Stomach (tissue), 8 donors: ENCODE measurements at regions not wholly inside any gene's neighbourhood (a gene's known extent, or its start where the extent isn't known, plus 50 kb on each side); places are given as distances from the start of the nearest gene placed in this dataset.
A peak's percentile ranks its signal among the peaks of the same experiment; 100 is the strongest.

Experiments used
- DNase-seq, 2 donors: peaks; one replicate each; pipeline versions ENCODE4 v3.0.0 to v3.0.0-alpha.2; 2013 to 2019
- H3K27ac ChIP-seq, 5 donors: fragments of 200-600 bp in 4 of 5; sonication (generic) in 4 of 5; one replicate each; pipeline ENCODE4 v1.5.1; 2013 to 2019; ENCODE audit warnings: mild to moderate bottlenecking in 1 of 5, moderate library complexity in 1 of 5
- H3K27me3 ChIP-seq, 3 donors: fragments of 200-600 bp; sonication (generic); one replicate each; pipeline ENCODE4 v1.5.1; 2017 to 2019; ENCODE audit warnings: mixed run types in 1 of 3
- H3K36me3 ChIP-seq, 4 donors: fragments of 200-600 bp; sonication (generic); 1 replicate in 3 of 4; 2 replicates in 1 of 4; pipeline ENCODE4 v1.5.1; 2016 to 2019
- H3K4me1 ChIP-seq, 4 donors: fragments of 200-600 bp; sonication (generic); one replicate each; pipeline ENCODE4 v1.5.1; 2016 to 2019
- H3K4me3 ChIP-seq, 4 donors: fragments of 200-600 bp; sonication (generic) in 3 of 4; one replicate each; pipeline ENCODE4 v1.5.1; 2016 to 2019; ENCODE audit warnings: mild to moderate bottlenecking in 1 of 4
- H3K9me3 ChIP-seq, 4 donors: fragments of 200-600 bp; sonication (generic); one replicate each; pipeline ENCODE4 v1.5.1; 2016 to 2019
- EP300 ChIP-seq: sonication (generic); formaldehyde crosslinking; IDR thresholded peaks from one replicate; pipeline ENCODE4 v1.6.1; 2017; ENCODE audit warnings: antibody characterized with exemption
- POLR2A ChIP-seq, 4 donors: fragments of 450-650 bp; IDR thresholded peaks; one replicate each; pipeline ENCODE4 v1.6.1; 2016; ENCODE audit warnings: antibody characterized with exemption in 4 of 4, control low read depth in 2 of 4, mild to moderate bottlenecking in 1 of 4, moderate library complexity in 1 of 4
- POLR2AphosphoS5 ChIP-seq, 3 donors: sonication (generic); formaldehyde crosslinking; IDR thresholded peaks; one replicate each; pipeline ENCODE4 v1.6.1; 2016; ENCODE audit warnings: antibody characterized with exemption in 3 of 3
- WGBS, 5 donors: extraction: QIAGEN DNeasy Blood & Tissue Kit in 3 of 5; methylation state at CpG; one replicate each; pipeline versions ENCODE4 v1.1.5 to v1.1.7; 2013 to 2018; 5-methylcytosine and 5-hydroxymethylcytosine counted together
- intact Hi-C: fragments of 100-400 bp; cut with DNase I; formaldehyde crosslinking; loops from one replicate; pipeline ENCODE4 v1.15.1; 2023; ENCODE audit warnings: low total_unique reads
- TF ChIP-seq, protein P1 (sequence below), 7 experiments: fragments of 450-650 bp in 4 of 7; fragments of 200-600 bp in 3 of 7; sonication (generic) in 3 of 7; IDR thresholded peaks; one replicate each; pipeline ENCODE4 v1.5.1; 2016 to 2019; ENCODE audit warnings: antibody characterized with exemption in 7 of 7, control low read depth in 2 of 7, mild to moderate bottlenecking in 1 of 7
- donor health status: healthy with polysubstance abuse.
- donor health status: Bipolar disorder and iron deficiency.
- donor health status: healthy.

- Histone ChIP-seq H3K9me3 (no peaks in the 10 kb centered on the region), H3K36me3 (no peaks in the 10 kb centered on the region), H3K4me3 (no peak overlapping the region), H3K27ac (peak overlapping the region in 3 of 5 donors; percentile 4 to 64 (median 40)), H3K4me1 (no peaks in the 10 kb centered on the region), H3K27me3 (no peaks in the 10 kb centered on the region)
- WGBS, 5 donors = 71 to 86% (median 81%) methylated on average over 6 of the region's 6 CpGs
- DNase-seq = peak in 1 of 2 donors; percentile 69
- intact Hi-C loops = no loop called here
- TF ChIP-seq POLR2AphosphoS5 (IDR thresholded peaks at IDR 0.05) = peak in 1 of 3 donors; percentile 24
- no peak for TF ChIP-seq EP300
- TF ChIP-seq POLR2A (IDR thresholded peaks at IDR 0.05) = no peak
- TF ChIP-seq, protein P1, sequence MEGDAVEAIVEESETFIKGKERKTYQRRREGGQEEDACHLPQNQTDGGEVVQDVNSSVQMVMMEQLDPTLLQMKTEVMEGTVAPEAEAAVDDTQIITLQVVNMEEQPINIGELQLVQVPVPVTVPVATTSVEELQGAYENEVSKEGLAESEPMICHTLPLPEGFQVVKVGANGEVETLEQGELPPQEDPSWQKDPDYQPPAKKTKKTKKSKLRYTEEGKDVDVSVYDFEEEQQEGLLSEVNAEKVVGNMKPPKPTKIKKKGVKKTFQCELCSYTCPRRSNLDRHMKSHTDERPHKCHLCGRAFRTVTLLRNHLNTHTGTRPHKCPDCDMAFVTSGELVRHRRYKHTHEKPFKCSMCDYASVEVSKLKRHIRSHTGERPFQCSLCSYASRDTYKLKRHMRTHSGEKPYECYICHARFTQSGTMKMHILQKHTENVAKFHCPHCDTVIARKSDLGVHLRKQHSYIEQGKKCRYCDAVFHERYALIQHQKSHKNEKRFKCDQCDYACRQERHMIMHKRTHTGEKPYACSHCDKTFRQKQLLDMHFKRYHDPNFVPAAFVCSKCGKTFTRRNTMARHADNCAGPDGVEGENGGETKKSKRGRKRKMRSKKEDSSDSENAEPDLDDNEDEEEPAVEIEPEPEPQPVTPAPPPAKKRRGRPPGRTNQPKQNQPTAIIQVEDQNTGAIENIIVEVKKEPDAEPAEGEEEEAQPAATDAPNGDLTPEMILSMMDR (IDR thresholded peaks at IDR 0.05) = no peak
Observed at GRCh38 chr4:13174001-13174400, 310.1 kb downstream of the RAB28 start.

DNA sequence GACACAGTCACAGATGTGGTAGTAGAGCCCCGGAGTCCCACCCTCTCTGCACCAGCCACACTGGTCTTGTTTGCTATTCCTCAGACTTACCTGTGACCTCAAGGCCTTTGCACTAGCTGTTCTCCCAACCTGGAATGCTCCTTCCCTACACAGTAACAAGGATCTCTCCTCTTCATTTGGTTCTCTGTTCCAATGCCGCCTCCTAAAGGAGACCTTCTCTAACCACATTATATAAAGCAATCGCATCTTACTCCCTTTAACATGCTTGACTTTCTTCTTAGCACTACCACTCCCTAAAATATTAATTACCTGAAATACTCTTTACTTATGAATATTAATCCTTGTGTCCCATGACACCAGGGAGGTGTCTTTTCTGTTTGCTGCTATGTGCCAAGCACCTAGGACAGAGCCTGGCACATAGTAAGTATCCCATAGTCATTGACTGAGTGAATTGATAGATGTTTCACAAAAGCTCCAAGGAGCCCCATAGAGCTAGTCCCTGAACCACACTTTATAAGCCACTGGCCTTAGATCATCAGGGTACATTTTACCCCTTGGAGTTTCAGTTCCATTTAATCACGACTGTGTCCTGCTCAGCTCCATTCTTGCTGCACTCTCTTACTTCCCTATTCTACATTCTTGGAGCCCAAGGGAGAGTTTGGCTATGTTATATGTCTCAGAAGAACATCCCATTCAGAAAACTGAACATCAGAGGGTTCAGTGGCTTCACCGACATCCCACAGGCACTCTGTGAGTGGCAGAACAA, 312.7 kb downstream of the RAB28 start:
- no peak for TF ChIP-seq POLR2AphosphoS5 (IDR thresholded peaks at IDR 0.05)
- TF ChIP-seq, protein P1 (IDR thresholded peaks at IDR 0.05) = no peak
- no peak for TF ChIP-seq POLR2A (IDR thresholded peaks at IDR 0.05)
- no peak for TF ChIP-seq EP300
- DNase-seq = no peak
- Histone ChIP-seq H3K4me3 (no peak overlapping the region), H3K4me1 (no peaks in the 10 kb centered on the region), H3K9me3 (no peaks in the 10 kb centered on the region), H3K27me3 (no peaks in the 10 kb centered on the region), H3K27ac (no peak overlapping the region), H3K36me3 (no peaks in the 10 kb centered on the region)
- intact Hi-C loops = no loop called here
- 90 to 94% (median 93%) methylated on average over 5 of the region's 5 CpGs for WGBS, 5 donors

DNA sequence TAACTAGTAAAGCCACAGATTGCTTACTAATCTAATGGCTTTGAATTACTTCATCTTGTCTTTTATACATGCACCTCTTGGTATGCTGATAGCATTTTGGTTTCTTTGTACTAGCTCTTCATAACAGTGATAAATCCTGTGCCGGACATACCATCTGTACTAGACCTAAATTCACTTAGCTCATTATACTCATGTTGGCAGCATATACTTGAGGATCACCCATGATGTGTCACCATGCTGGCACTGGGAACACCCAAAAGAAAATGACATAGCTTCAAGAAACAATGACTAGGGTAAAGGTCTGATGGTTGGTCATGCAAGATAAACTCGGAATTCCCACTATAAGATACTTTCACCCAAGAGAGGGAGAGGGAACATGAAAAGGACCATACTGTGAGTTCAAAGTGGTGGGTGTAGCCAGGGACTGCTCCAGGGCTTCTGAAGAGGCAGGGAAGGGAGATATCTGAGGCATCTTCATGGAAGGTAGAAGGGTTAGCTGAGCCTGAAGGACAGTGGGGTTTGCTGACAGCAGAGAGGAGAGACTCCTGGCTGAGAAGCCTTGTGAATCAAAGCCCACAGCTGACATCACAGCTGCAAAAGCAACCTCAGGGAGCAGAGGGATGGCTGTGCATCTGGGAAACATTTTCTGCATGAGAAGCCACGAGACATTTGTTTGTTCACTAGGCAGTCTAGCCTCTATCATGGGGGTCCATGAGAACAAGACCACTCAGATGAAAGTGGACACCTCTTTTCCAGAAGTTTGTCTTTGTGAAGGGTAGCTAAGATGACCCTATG, 314.2 kb downstream of the RAB28 start:
- no peak for DNase-seq
- Histone ChIP-seq H3K36me3 (no peaks in the 10 kb centered on the region), H3K4me3 (no peak overlapping the region), H3K9me3 (no peaks in the 10 kb centered on the region), H3K4me1 (no peaks in the 10 kb centered on the region), H3K27ac (no peak overlapping the region), H3K27me3 (no peaks in the 10 kb centered on the region)
- intact Hi-C loops = no loop called here
- no peak for TF ChIP-seq POLR2A (IDR thresholded peaks at IDR 0.05)
- TF ChIP-seq, protein P1 (IDR thresholded peaks at IDR 0.05) = no peak
- WGBS, 5 donors = 71 to 93% (median 79%) methylated on average over 2 to 3 of the region's 3 CpGs

GRCh38 chr4:13168326-13168725, 315.8 kb downstream of the RAB28 start:
- Histone ChIP-seq H3K36me3 (no peaks in the 10 kb centered on the region), H3K4me1 (no peaks in the 10 kb centered on the region), H3K9me3 (no peaks in the 10 kb centered on the region), H3K27ac (no peak overlapping the region), H3K27me3 (no peaks in the 10 kb centered on the region), H3K4me3 (no peak overlapping the region)
- DNase-seq = no peak
- WGBS, 5 donors = 78 to 87% (median 85%) methylated on average over 2 of the region's 2 CpGs
- no peak for TF ChIP-seq EP300
- no peak for TF ChIP-seq POLR2AphosphoS5 (IDR thresholded peaks at IDR 0.05)
- TF ChIP-seq, protein P1 (IDR thresholded peaks at IDR 0.05) = no peak
- TF ChIP-seq POLR2A (IDR thresholded peaks at IDR 0.05) = no peak
- intact Hi-C loops = no loop called here
